ENCODE measurements at regions not wholly inside any gene's neighbourhood (a gene's known extent, or its start where the extent isn't known, plus 50 kb on each side); places are given as distances from the start of the nearest gene placed in this dataset.

DNA sequence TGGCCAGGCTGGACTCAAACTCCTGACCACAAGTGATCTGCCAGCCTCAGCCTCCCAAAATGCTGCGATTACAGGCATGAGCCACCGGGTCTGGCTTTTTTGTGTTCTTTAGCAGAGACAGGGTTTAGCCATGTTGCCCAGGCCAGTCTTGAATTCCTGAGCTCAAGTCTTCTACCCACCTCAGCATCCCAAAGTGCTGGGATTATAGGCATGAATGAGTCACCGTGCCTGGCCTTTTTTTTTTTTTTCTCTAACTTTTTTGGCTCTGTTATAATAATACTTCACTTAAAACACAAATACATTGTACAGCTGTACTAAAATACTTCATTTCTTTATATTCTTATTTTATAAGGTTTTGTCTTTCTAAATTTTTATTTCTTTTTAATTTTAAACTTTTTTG is 599.5 kb upstream of the PCDH9 start:
- no peak for DNase-seq (ENCODE audit: low read depth in 1 of 2, low spot score in 1 of 2)
- Histone ChIP-seq H3K27ac (no peak overlapping the region), H3K4me1 (no peaks in the 10 kb centered on the region), H3K9me3 (no peaks in the 10 kb centered on the region), H3K4me2 (no peak overlapping the region), H3K4me3 (no peak overlapping the region)
- ATAC-seq, result no peak
- ChIA-PET CTCF (interaction anchor here (1.3 kb wide), 1 partner anchor 11 kb away, joined by 3 read pairs; no protein-coding TSS in a partner anchor), POLR2A (no interaction called here)
- no peak for FAIRE-seq
- WGBS (ENCODE audit: missing lambda C conversion rate), result 26% methylated on average over 3 of the region's 3 CpGs
- TF ChIP-seq PHF8 (IDR thresholded peaks at IDR 0.05; ENCODE audit: borderline replicate concordance, low read depth) (no peak), MAFK (IDR thresholded peaks at IDR 0.05; ENCODE audit: partially characterized antibody) (no peak), EP300 (IDR thresholded peaks at IDR 0.05) (no peak), HEYL (CRISPR knock-in tag; IDR thresholded peaks at IDR 0.05) (no peak), CBX2 (IDR thresholded peaks at IDR 0.05; ENCODE audit: borderline replicate concordance, low read depth) (no peak), USF2 (IDR thresholded peaks at IDR 0.05) (no peak), ZNF302 (CRISPR knock-in tag; IDR thresholded peaks at IDR 0.05) (no peak), MYC (IDR thresholded peaks at IDR 0.05; ENCODE audit: borderline replicate concordance, low read length) (no peak)

DNA sequence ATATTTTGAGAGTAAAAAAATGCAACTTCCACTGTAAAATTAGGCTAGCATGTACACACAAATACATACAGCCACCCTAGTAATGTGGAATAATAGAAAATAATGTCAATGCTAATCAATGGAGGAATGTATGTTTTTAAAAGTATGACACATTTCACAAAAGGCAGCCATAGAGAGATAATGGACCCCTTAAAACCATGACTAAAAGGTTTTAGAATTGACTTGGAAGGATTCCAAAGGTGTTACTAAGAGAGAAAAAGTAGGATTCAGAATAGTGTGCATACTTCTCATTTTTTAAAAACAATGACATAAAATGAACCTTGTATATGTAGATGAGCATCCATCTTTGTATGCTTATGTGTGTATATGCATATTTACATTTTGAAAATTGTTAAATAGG is 597.9 kb upstream of the PCDH9 start:
- H3K27ac ChIP-seq, result no peak overlapping the region
- H3K4me3 ChIP-seq, result no peak overlapping the region
- H3K9me3 ChIP-seq, result no peaks in the 10 kb centered on the region
- no peak for TF ChIP-seq POLR2A (IDR thresholded peaks at IDR 0.05; ENCODE audit: low read length)
- TF ChIP-seq EHMT2 (IDR thresholded peaks at IDR 0.05; ENCODE audit: low read depth), result no peak
- no peak for TF ChIP-seq JUN (IDR thresholded peaks at IDR 0.05)
- TF ChIP-seq SREBF2 (IDR thresholded peaks at IDR 0.05), result no peak
- no peak for TF ChIP-seq HOXB13 (CRISPR knock-in tag; IDR thresholded peaks at IDR 0.05; ENCODE audit: low read depth)
- TF ChIP-seq EHF (CRISPR knock-in tag; IDR thresholded peaks at IDR 0.05), result no peak
- TF ChIP-seq NR3C1 (IDR thresholded peaks at IDR 0.05), result no peak
- no peak for TF ChIP-seq HES2 (IDR thresholded peaks at IDR 0.05)
- TF ChIP-seq FOXS1 (CRISPR knock-in tag; IDR thresholded peaks at IDR 0.05), result no peak
- no peak for TF ChIP-seq KDM1A (IDR thresholded peaks at IDR 0.05; ENCODE audit: low read depth)
- no peak for TF ChIP-seq PBX3 (IDR thresholded peaks at IDR 0.05)
- TF ChIP-seq GATA3 (IDR thresholded peaks at IDR 0.05; ENCODE audit: borderline replicate concordance), result no peak
- H3K4me1 ChIP-seq, result no peaks in the 10 kb centered on the region
- POLR2A ChIA-PET, result no interaction called here
- DNase-seq (ENCODE audit: low read depth in 1 of 2, low spot score in 1 of 2) (no peak), FAIRE-seq (no peak), ATAC-seq (no peak)
- CTCF ChIA-PET, result no interaction called here
- H3K4me2 ChIP-seq, result no peak overlapping the region

DNA sequence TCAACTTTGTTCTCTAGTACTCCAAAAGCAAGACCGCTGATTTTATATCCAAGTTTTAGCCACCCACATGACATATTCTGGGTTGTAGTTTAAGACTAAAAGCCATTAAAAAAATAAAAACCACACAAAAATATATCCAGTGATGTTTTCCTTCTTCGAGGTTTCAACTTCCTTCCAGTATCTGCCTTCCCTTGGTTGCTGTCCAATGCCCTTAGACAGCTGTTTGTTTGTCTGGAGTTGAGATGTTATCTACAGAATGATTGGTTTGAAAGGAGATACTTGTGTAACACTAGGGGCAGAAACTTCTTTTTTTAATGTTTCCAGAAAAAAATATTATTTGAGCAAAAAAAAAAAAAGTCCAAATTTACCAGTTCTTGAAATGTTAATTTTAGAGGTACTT is 591.5 kb upstream of the PCDH9 start:
- FAIRE-seq (no peak), ATAC-seq (no peak), DNase-seq (ENCODE audit: low read depth in 1 of 2, low spot score in 1 of 2) (no peak)
- Histone ChIP-seq H3K27ac (no peak overlapping the region), H3K9me3 (no peaks in the 10 kb centered on the region), H3K4me3 (no peak overlapping the region), H3K4me2 (no peak overlapping the region), H3K4me1 (no peaks in the 10 kb centered on the region)
- CTCF ChIA-PET, result no interaction called here
- TF ChIP-seq FOSL2 (IDR thresholded peaks at IDR 0.05) (no peak), FOSL2 (CRISPR knock-in tag; IDR thresholded peaks at IDR 0.05) (no peak), MYC (IDR thresholded peaks at IDR 0.05; ENCODE audit: borderline replicate concordance, low read length) (no peak), PBX3 (IDR thresholded peaks at IDR 0.05) (no peak), KDM5A (IDR thresholded peaks at IDR 0.05) (no peak), SREBF2 (IDR thresholded peaks at IDR 0.05) (no peak), CHD2 (IDR thresholded peaks at IDR 0.05; ENCODE audit: low read length, partially characterized antibody) (no peak), POLR2AphosphoS2 (conservative IDR thresholded peaks at IDR 0.05; ENCODE audit: low read length) (no peak), SMC3 (IDR thresholded peaks at IDR 0.05) (no peak)
- TF ChIP-seq, protein P1, sequence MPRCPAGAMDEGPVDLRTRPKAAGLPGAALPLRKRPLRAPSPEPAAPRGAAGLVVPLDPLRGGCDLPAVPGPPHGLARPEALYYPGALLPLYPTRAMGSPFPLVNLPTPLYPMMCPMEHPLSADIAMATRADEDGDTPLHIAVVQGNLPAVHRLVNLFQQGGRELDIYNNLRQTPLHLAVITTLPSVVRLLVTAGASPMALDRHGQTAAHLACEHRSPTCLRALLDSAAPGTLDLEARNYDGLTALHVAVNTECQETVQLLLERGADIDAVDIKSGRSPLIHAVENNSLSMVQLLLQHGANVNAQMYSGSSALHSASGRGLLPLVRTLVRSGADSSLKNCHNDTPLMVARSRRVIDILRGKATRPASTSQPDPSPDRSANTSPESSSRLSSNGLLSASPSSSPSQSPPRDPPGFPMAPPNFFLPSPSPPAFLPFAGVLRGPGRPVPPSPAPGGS (IDR thresholded peaks at IDR 0.05), result no peak
- POLR2A ChIA-PET, result no interaction called here
- 36% methylated on average over 2 of the region's 2 CpGs for WGBS (ENCODE audit: missing lambda C conversion rate)
